ENCODE measurements at regions not wholly inside any gene's neighbourhood (a gene's known extent, or its start where the extent isn't known, plus 50 kb on each side); places are given as distances from the start of the nearest gene placed in this dataset.

DNA sequence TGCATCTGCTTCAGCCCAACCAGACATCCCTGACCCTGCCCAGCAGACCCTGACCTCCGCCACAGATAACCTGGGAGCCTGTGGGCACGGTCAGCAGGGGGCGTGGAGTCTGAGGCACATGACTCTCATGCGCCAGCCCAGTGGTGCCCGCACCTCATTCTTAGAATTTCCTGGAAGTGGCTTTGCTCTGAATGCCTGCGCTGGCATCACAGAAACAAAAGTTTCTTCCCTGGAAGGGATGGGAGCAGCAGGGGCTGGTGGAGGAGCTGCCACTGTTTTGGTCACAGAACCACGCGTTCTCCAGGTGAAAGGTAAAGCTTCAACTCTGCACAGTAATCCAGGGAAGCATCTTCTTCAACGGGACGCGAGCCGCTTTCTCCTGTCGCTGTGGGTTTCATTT lies 67.9 kb upstream of the DUSP22 start:
- TF ChIP-seq ZNF274 (IDR thresholded peaks at IDR 0.05; ENCODE audit: low read depth, low read length) (no peak), YY1 (IDR thresholded peaks at IDR 0.05; ENCODE audit: insufficient read depth, insufficient read length) (no peak), SUZ12 (IDR thresholded peaks at IDR 0.05; ENCODE audit: extremely low read depth, insufficient read depth, insufficient read length) (no peak)

Data from NT2/D1 (cell line).